ENCODE measurements at regions not wholly inside any gene's neighbourhood (a gene's known extent, or its start where the extent isn't known, plus 50 kb on each side); places are given as distances from the start of the nearest gene placed in this dataset.

GRCh38 chr10:33822774-33823173 lies 488.3 kb upstream of the NRP1 start:
- H3K9ac ChIP-seq (ENCODE audit: low read length) = no peak overlapping the region
- no peaks in the 10 kb centered on the region for H4K20me1 ChIP-seq (ENCODE audit: insufficient read depth, low read length)
- no peaks in the 10 kb centered on the region for H3K4me1 ChIP-seq (ENCODE audit: insufficient read depth, low read length, severe bottlenecking)
- H3K9me2 ChIP-seq (ENCODE audit: low read depth, low read length) = no peaks in the 10 kb centered on the region
- no peaks in the 10 kb centered on the region for H3K9me3 ChIP-seq (ENCODE audit: low read length)
- H3K27me3 ChIP-seq (ENCODE audit: insufficient read depth, low read length) = no peaks in the 10 kb centered on the region
- no peaks in the 10 kb centered on the region for H3K79me2 ChIP-seq (ENCODE audit: insufficient read depth, low read length)
- no peak overlapping the region for H3K4me2 ChIP-seq (ENCODE audit: low read length)
- no peaks in the 10 kb centered on the region for H3F3A ChIP-seq (ENCODE audit: insufficient read depth, low read length)
- no peak overlapping the region for H3K27ac ChIP-seq (ENCODE audit: low read depth, low read length, poor library complexity, severe bottlenecking)
- TF ChIP-seq CTCF (IDR thresholded peaks at IDR 0.05; ENCODE audit: low read length) (no peak), EZH2 (IDR thresholded peaks at IDR 0.05; ENCODE audit: borderline replicate concordance, low read length) (no peak)
- no peak overlapping the region for H3K4me3 ChIP-seq (ENCODE audit: low read depth, low read length, poor library complexity, severe bottlenecking)
- H3K36me3 ChIP-seq (ENCODE audit: insufficient read depth, low read length) = no peaks in the 10 kb centered on the region
- no peak overlapping the region for H2AFZ ChIP-seq (ENCODE audit: low read length)

GRCh38 chr10:33820531-33820930 lies 486.1 kb upstream of the NRP1 start:
- no peaks in the 10 kb centered on the region for H3F3A ChIP-seq (ENCODE audit: insufficient read depth, low read length)
- no peaks in the 10 kb centered on the region for H3K9me2 ChIP-seq (ENCODE audit: low read depth, low read length)
- H3K27me3 ChIP-seq (ENCODE audit: insufficient read depth, low read length) = no peaks in the 10 kb centered on the region
- no peaks in the 10 kb centered on the region for H4K20me1 ChIP-seq (ENCODE audit: insufficient read depth, low read length)
- H3K4me1 ChIP-seq (ENCODE audit: insufficient read depth, low read length, severe bottlenecking) = no peaks in the 10 kb centered on the region
- H3K9ac ChIP-seq (ENCODE audit: low read length) = no peak overlapping the region
- H3K36me3 ChIP-seq (ENCODE audit: insufficient read depth, low read length) = no peaks in the 10 kb centered on the region
- H3K9me3 ChIP-seq (ENCODE audit: low read length) = no peaks in the 10 kb centered on the region
- H3K4me3 ChIP-seq (ENCODE audit: low read depth, low read length, poor library complexity, severe bottlenecking) = no peak overlapping the region
- TF ChIP-seq EZH2 (IDR thresholded peaks at IDR 0.05; ENCODE audit: borderline replicate concordance, low read length) (no peak), CTCF (IDR thresholded peaks at IDR 0.05; ENCODE audit: low read length) (no peak)
- H3K79me2 ChIP-seq (ENCODE audit: insufficient read depth, low read length) = no peaks in the 10 kb centered on the region
- H3K4me2 ChIP-seq (ENCODE audit: low read length) = no peak overlapping the region
- no peak overlapping the region for H3K27ac ChIP-seq (ENCODE audit: low read depth, low read length, poor library complexity, severe bottlenecking)
- no peak overlapping the region for H2AFZ ChIP-seq (ENCODE audit: low read length)

- no peak overlapping the region for H3K4me3 ChIP-seq (ENCODE audit: low read depth, low read length, poor library complexity, severe bottlenecking)
These were observed 484.7 kb upstream of the NRP1 start for GRCh38 chr10:33819206-33819605.

More at GRCh38 chr10:33819206-33819605, 484.7 kb upstream of the NRP1 start:
- Histone ChIP-seq H3K4me2 (ENCODE audit: low read length) (no peak overlapping the region), H3K9me3 (ENCODE audit: low read length) (no peaks in the 10 kb centered on the region), H3K9me2 (ENCODE audit: low read depth, low read length) (no peaks in the 10 kb centered on the region), H3K36me3 (ENCODE audit: insufficient read depth, low read length) (no peaks in the 10 kb centered on the region), H3F3A (ENCODE audit: insufficient read depth, low read length) (no peaks in the 10 kb centered on the region), H4K20me1 (ENCODE audit: insufficient read depth, low read length) (no peaks in the 10 kb centered on the region), H3K27ac (ENCODE audit: low read depth, low read length, poor library complexity, severe bottlenecking) (no peak overlapping the region), H3K79me2 (ENCODE audit: insufficient read depth, low read length) (no peaks in the 10 kb centered on the region), H3K4me1 (ENCODE audit: insufficient read depth, low read length, severe bottlenecking) (no peaks in the 10 kb centered on the region), H3K27me3 (ENCODE audit: insufficient read depth, low read length) (no peaks in the 10 kb centered on the region), H2AFZ (ENCODE audit: low read length) (no peak overlapping the region), H3K9ac (ENCODE audit: low read length) (no peak overlapping the region)
- TF ChIP-seq EZH2 (IDR thresholded peaks at IDR 0.05; ENCODE audit: borderline replicate concordance, low read length) (no peak), CTCF (IDR thresholded peaks at IDR 0.05; ENCODE audit: low read length) (no peak)

Measured in OCI-LY1 (cell line).